Stimulated activated CD8-positive, alpha-beta memory T cell treated with anti-CD3 and anti-CD28 coated beads, Interleukin-12 subunit alpha, Interleukin-12 subunit beta, amount 100 ng/mL, for 24 hours (primary cell): ENCODE measurements at regions not wholly inside any gene's neighbourhood (a gene's known extent, or its start where the extent isn't known, plus 50 kb on each side); places are given as distances from the start of the nearest gene placed in this dataset.

Experiments
- DNase-seq: peaks from one replicate; pipeline ENCODE4 v3.0.0-alpha.2; 2020; ENCODE audit errors: extremely low read depth

DNA sequence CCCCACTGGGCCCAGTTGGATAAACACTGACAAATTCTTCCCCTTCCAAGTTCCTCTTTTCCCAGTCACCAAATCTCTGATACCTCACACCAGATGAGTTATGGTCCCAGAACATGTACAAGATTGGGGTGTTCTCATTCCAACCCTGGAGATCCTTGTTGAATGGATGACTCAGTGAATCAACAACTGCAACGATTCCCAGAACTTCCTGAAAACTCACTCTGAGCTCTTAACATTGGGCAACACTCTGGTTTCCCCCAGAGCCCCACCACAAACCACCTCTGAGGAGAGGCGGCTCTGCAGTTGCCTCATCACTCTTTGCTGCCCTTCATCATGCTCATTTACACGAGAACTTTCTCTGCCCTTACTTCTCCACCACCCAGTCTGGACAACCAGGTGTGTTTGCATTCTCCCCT, 115.2 kb downstream of the MRPL14 start:
- DNase-seq, result no peak

DNA sequence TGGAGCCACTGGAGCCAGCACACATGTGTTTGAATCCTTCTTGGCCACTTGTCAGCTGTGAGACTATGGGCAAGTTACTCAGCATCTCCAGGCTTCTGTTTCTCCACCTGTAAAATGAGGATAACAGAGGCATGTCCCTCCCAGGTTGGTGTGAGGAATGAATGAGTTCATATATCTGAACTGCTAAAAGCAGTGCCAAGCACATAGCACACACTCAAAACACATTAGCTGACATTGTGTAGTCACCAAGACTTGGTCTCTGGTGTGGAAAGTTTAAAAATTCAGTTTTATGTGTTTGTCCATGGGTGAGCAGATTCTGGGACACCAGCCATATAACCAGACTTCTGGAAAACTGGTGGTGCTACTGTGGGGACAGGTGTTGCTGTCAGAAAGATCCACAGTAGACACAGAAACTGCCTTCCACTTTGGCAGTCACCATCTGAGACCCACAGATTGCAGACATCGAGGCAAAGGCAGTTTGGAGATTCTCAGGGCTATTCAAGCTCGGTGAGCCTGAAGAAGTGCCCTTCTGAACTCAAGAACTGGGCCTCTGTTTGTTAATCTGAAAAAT, 115.8 kb downstream of the MRPL14 start:
- DNase-seq, result no peak

DNA sequence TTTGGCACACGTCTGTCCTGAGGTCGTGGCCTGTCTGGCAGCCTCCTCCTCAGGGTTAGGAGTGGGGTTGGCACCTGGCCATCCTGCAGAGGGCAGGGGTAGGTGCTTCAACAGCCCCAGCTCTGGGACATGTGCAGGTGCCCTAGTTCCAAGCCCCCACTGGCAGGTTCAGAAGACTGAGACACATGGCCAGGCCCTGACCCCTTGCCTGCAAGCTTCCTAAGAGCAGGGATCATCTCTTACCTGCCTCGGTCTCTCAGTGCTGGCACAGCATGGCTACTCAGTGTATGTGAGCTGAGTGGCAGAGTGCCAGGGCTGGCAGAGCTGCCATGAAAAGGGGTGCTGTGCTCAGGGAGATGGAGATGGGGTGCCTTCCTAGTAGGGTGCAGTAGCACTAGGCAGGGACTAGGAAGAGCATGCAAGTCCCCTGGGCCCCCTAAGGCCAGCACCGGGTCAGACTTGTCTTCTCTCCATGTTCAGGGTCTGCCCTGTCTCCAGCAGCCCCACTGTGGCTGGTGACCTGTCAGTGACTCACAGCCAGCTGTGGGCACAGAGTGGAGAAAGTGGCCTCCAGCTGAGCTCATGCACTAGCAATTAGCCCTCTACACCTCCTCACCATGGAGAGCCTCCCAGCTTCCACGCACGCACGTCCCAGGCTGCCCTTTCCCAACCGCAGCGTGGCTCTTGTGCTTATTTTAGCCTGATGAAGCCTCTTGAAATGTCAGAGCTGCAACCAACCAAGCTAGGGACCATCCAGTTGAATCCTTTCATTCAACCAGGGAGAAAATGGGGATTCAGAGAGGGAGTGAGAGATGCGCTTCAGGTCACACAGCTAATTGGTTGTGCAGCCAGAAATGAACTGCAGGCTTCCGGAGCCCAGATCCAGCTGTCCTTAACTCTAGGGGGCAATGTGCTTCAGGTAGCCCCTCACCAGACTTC, 116.6 kb downstream of the MRPL14 start:
- DNase-seq, result no peak

DNA sequence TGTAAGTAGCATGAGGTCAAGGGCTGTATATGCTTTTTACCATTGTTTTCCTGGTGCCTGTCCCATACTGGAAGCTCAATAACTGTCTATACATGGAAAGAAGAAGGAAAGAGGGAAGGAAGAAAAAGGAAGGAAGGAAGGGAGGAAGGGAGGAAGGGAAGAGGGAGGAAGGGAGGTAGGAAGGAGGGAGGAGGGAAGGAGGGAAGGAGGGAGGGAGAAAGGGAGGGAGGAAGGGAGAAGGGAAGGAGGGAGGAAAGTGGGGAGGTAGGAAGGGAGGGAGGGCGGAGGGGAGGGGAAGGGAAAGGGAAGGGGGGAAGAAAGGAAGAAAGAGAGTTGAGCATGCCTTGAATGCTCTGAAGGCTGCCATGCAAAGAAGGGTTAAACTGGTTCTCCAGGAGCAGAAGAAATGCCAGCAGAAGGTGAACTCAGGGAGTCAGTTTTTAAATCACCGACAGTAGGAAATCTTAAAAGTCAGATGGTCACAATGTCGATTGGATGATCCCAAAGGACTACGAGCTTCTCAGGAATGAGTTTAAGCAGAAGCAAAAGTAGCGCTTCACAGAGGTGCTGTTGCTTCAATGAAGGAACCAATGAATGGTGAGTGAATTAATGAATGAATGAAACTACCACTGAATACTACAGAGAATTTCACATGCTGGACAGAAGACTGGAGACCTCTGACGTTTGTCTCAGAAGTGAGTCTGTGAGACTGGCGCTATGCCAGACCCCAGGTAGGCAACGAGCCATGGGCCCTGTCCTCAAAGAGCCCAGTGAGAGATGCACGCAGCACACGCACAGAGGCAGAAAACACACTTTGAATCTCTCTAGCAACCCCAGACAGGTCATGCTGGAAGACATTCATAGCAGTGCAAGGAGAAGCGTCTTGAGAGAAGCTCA, 117.6 kb downstream of the MRPL14 start:
- no peak for DNase-seq

DNA sequence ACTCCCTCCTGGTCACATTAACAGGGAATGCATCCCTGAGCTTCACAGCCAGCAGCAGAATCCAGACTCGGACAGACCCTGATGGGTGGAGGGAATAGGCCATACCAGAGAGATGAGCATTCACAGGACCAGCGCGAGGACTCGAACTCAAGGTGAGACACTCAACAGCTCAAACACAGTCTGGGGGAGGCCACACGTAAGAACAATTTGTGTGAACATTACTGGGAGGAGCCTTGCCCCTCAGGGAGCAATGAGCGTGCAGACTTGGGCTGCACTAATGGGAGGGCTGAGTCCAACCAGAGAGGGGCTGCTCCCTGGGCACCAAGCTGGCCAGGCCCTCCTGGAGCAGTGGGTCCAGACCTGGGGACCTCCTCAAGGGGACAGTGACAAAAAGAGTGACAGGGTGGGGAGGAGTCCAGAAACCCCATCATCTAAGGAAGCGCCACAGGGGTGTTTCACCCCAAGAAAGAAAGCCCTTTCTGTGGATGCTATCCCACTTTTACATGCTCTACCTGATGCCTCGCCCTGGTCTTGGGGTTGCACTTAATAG, 118.4 kb downstream of the MRPL14 start:
- DNase-seq, result no peak

DNA sequence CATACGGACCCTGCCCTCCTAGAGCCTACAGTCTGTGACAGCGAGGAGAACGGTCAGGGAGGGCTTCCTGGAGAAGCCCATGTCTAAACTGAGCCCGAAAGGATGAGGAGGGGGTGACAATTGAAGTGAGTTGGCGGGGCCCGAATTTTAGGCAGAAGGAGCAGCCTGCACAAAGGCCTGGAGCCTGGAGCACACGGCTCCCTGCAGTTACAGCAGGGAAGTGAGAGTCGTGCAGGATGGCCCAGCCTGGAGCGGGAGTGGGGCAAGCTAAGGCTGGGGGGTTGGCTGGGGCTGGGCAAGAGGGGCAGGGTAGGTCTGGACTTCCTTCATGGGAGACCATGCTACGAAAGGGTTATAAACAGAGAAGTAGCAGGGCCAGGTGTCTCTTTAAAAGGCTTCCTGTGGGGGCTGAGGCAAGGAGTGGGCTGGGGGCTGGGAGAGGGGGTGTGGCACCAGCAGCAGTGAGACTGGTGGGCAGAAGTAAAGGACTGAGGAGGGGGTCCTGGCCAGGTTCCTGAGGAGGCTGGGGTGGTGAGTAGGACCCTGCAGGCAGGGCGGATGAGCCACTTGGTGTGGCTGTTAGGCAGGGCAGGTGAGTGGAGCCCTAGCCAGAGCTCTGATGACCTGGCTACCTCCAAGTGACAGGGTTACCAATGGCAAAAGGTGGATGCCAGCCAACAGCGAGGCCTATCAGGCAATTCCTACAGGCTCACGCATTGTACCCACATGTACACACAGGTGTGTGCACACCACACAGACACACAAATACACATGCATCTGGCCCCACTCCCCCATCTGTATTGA, 119.2 kb downstream of the MRPL14 start:
- DNase-seq, result no peak

DNA sequence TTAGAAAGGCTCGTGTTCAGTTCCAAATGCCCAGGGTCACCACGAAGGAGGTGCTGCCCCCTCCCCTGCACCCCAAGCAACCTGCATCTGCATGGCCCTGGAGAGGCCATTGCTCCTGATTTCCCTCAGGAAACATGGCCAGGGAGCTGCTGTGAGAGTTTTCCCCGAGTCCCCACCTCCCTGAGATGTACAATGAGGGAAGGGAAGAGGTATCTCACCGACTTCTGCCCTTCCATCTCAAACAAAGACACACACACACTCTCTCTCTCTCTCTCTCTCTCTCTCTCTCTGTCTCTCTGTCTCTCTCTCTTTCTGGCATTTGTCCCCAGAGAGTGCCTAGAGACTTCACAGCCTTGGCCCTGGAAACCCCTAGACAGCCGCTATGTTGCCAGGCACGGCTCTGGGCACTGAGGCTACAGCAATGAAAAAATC, 120.4 kb downstream of the MRPL14 start:
- no peak for DNase-seq

DNA sequence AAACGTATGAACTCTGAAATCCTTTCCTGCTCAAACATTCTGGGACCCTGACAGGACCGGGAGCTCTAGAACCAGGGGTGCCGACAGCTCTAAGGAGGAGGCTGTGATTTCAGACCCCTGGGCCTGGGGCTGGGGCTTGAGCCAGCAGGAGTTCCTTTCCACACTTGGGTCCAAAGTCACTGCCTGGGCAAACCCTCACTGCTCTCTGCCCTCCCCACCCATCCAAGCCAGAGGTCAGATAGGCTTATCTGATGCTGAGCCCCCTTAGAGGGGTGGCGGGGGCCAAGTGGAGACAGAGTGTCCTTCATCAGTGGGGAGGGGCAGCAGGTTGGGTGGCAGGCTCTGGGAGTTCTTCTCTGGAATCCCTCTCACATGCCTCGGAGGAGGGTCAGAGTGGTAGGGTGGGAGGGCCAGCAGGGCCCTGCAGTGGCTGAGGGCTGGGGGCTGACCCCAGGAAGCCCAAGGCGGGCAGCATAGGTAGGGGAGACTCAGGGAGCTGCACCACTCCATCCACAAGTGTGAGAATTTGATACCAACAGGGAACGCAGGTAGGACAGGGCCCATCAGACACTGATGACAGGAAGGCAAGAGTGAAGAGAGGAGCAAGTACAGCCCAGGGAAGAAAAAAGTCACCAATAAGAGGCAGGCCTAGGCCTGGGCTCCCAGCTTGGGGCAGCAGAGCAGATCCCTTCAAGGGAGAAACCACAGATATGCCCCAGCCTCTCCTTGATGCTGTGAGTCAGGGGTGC, 121.0 kb downstream of the MRPL14 start:
- no peak for DNase-seq

DNA sequence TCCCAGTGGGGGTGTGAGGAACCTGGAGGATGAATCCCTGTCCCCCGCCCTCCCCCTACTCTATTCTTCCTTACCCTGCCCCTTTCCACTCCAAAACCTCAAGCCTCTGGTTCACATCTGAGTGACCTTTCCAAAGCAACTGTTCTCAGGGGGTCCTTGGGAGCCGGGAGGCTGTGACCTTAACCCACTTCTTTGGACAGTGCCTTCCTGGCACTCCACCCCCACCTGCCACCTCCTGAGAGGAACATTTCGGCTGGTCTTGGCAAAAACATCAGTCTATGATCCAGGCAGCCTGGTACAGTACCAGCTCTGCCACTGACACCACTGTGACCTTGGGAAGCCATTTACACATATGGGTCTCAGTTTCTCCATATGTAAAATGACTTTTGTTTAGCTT, 121.7 kb downstream of the MRPL14 start:
- no peak for DNase-seq

DNA sequence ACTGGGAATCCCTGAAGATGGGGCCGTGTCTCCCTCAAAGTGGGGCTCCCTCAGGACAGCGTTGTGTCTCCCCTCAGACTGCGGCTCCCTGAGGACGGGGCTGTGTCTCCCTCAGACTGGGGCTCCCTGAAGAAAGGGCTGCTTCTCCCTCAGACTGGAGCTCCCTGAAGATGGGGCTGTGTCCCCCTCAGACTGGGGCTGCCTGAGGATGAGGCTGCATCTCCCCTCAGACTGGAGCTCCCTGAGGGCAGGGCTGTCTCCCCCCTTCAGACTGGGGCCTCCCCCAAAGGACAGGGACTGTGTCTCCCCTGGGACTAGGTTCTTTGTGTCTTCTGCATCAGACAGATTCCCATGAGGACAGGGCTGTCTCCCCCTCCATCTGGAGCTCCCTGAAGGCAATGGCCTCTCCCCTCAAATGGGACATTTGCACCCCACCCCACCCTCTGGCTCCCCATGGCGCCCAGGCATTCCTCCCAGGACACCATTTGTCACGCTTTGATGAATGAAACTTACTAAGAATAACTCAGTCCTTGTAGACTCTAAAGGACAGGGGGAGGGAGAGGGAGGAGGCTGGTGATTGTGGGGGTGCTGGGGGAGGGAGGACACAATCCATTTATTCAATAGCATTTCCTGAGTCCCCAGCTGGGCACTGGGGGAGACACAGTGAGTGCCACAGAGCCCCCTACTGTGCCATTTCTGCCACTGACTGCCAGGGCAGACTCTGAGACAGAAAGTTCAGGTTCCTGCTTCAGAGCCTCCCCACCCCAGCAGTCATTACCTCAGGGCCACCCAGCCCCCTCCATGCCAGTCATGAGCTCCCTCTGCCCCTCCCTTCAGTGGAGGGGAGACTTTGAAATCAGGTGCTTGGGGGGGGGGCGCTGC, 122.4 kb downstream of the MRPL14 start:
- DNase-seq, result no peak

DNA sequence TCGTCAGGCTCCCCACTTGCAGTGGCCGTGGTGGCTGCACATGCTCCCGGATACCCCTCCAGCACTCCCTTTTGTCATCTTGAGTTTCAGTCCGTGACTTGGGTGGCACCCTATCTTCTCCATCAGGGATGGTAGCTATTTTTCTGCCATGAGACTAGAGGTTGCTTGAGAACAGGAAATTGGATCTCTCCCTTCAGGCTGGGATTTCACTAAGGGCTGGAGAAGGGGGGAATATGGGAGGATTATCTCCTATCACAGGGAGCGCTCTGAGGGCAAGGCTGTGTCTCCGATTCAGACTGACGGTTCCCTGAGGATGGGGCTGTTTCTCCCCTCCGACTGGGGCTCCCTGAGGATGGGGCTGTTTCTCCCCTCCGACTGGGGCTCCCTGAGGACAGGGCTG, 123.1 kb downstream of the MRPL14 start:
- no peak for DNase-seq

DNA sequence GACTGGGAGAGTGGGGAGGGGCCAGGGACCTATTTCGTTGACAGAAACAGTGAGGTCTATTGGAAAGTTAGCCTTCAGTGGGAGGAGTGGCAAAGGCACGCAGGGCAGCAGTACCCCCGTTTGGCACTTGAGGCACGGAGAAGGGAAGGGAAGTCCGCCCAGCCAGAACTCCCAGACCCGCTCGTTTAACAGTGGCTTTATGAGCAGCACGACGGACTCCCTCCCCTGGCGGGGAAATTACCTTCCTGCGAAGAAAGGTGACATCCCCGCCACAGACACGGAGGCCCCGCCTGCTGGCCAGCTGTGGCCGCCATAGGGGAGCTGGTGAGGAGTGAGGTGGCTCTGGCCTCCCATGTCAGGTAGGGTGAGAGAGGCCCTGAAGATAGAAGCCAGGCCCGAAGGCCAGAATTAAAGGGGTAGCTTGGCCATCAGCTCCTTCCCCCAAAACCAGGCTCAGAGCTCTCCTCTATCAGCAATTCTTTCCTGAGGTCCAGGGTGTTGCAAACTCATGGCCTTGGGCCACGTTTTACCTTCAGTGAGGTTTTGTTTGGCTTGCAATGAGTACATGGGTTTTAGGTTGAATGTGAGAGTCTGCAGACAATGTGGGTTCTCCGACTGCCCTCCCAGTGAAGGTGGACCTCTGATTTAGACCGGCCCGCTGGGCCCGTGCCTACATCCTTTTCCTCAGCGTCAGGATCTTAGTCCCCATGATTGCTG, 123.7 kb downstream of the MRPL14 start:
- DNase-seq, result no peak

DNA sequence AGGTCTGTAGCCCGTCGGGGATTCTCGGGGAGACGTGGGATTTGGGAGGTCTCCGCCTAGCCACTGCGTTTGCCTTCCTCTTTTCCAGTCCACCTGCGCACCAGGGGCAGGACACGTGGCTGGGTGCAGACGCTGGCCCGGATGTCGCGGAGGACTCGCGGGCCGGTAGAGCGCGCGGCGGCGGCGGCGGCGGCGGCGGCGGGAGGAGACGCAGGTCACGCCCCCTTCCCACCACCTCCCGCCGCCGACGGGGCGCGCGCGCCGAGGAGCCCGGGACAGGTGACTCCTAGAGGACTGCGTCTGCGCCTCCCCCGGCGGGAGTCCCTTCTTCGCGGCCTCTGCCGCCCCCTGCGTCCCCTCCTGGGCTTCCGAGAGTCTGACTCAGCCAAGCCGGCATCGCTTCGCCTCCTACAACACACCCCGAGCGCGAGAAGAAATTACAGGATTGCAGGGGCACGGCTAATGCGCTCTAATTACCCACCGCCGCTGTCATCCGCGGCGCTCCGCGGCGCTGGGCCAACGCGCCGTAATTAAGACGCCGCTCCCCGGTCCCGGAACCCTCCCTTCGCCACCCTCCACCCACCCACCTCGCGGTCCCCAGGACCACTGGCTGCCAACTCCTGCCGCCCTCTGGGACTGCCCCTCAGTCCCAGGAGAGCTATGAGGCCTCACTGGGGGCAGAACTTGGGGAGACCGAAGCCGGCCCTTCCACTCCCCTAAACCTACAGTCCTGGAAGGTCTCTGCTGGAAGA, 124.5 kb downstream of the MRPL14 start:
- no peak for DNase-seq

DNA sequence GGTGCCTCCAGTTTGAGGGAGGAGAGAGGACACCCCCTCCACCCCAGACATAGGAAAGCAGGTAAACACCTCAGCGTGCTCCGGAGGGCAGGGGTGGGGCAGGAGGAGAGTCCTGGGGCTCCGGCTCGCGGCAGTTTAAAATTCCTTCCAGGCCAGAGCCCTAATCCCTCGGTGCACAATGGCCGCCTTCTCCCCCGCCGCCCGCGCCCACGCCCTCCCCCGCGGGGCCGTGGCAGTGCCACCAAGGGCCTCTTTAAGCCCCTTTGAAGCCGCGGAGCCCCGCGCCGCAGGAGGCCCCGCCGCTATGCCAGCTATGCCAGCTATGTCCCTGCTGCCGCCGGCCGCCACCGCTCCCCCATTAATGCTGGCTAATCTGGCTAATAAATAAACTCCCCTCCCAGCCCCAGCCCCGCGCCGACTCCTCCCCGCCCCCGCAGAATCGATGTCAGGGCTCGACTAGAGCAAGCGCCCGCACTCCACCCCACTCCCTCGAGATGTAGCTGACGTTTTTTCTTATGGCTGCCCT, 125.1 kb downstream of the MRPL14 start:
- DNase-seq, result no peak

DNA sequence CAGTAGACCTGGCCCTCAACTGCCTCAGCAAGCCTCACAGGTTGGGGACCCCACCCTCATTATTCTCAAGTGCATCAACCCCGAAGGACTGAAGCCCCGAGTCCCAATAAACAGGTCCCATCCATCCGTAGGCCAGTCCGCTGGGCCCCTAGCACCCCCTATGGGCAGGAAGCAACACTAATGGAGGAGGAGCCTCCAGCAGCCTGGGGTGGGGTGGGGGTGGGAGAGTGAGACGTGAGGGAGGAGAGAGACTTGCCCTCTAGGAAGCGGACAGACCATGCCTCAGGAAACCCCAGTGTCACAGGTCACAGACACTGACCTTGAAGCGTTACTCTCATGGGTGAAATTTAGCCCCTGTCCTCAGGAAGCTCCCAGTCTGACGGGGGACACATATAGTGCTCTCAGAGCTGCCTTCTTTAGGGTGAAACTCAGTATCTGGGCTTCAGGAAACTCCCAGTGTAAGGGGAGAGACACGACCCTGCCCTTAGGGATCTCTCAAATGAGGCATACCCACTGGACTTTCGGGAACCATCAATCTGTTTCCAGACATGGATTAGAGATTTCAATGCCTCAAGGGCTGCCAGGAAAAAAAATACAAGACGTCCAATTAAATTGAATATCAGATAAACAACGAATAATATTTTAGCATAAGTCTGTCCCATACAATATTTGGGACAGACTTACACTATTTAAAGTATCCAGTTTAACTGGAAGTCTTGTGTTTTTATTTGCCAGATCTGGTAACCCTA, 125.8 kb downstream of the MRPL14 start:
- no peak for DNase-seq

DNA sequence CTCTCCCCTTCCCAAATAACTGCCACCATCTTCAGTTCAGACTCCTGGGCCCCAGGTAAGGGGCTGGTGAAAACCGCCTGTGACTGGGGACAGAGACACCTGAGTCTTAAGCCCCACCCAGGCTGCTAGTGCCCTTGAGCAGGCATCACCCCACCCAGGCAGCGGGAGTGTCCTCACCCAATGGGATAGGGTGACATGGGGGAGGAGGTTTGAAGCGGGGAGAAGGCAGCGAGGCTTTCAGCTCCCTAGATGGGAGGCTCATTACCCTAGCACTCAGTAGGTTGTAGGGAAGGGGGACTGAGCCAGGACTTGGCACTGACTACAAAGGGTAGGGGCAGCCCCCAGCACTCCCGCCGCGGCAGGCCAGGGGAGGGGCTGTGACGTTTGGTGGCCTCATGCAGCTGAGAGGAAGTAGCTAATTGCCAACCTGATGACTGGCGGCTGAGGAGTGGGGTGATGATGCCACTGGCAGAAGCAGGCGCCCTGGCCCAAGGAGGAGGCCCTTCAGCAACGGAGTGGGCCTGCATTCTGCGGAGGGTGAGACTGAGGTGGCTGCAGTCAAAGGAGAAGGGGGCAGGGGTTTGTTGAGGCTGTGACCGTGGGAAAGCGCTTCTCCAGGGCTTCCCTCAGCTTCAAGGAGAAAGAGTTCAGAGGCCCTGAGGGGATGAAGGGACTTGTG, 126.9 kb downstream of the MRPL14 start:
- no peak for DNase-seq
